ENCODE measurements at regions not wholly inside any gene's neighbourhood (a gene's known extent, or its start where the extent isn't known, plus 50 kb on each side); places are given as distances from the start of the nearest gene placed in this dataset.

GRCh38 chr3:40754994-40755393, 230.2 kb downstream of the ZNF621 start:
- TF ChIP-seq FOXK2 (IDR thresholded peaks at IDR 0.05), result no peak
- TF ChIP-seq L3MBTL2 (conservative IDR thresholded peaks at IDR 0.05), result no peak
- TF ChIP-seq TARDBP (IDR thresholded peaks at IDR 0.05), result no peak
- TF ChIP-seq, protein P1, sequence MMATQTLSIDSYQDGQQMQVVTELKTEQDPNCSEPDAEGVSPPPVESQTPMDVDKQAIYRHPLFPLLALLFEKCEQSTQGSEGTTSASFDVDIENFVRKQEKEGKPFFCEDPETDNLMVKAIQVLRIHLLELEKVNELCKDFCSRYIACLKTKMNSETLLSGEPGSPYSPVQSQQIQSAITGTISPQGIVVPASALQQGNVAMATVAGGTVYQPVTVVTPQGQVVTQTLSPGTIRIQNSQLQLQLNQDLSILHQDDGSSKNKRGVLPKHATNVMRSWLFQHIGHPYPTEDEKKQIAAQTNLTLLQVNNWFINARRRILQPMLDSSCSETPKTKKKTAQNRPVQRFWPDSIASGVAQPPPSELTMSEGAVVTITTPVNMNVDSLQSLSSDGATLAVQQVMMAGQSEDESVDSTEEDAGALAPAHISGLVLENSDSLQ (IDR thresholded peaks at IDR 0.05), result no peak
- no peak for TF ChIP-seq CTBP1 (IDR thresholded peaks at IDR 0.05; ENCODE audit: borderline replicate concordance)
- no peak for TF ChIP-seq ZNF384 (IDR thresholded peaks at IDR 0.05)
